Common myeloid progenitor, CD34-positive (primary cell): ENCODE measurements at regions not wholly inside any gene's neighbourhood (a gene's known extent, or its start where the extent isn't known, plus 50 kb on each side); places are given as distances from the start of the nearest gene placed in this dataset.
A peak's percentile ranks its signal among the peaks of the same experiment; 100 is the strongest.

Source experiments
- CTCF ChIA-PET: fragments of 350-600 bp; sonication (Branson Sonifier 250); formaldehyde crosslinking; loops from one replicate; lab custom pipeline; 2021; ENCODE audit warnings: antibody characterized with exemption; lab: Charles Lee
- POLR2A ChIA-PET: fragments of 350-600 bp; sonication (Branson Sonifier 250); formaldehyde crosslinking; loops from one replicate; lab custom pipeline; 2021; ENCODE audit warnings: antibody characterized with exemption; lab: Charles Lee
- DNase-seq, 3 donors: peaks; one replicate each; pipeline versions ENCODE4 v3.0.0 to v3.0.0-alpha.2; 2013
- H3K27ac ChIP-seq, 2 experiments: 1 replicate in 1 of 2; 2 replicates in 1 of 2; pipeline ENCODE4 v1.7.0; 2013; ENCODE audit warnings: inconsistent platforms in 2 of 2, low read length in 2 of 2, mild to moderate bottlenecking in 2 of 2, low read depth in 1 of 2, moderate library complexity in 1 of 2; ENCODE audit not compliant: severe bottlenecking in 2 of 2, insufficient read depth in 1 of 2, poor library complexity in 1 of 2
- H3K27me3 ChIP-seq, 5 experiments: replicated peaks in 2 of 5; 1 replicate in 3 of 5; 2 replicates in 2 of 5; pipeline versions ENCODE4 v1.6.1 to v1.7.0; 2013; ENCODE audit warnings: low read length in 4 of 5, mild to moderate bottlenecking in 2 of 5, moderate library complexity in 2 of 5, inconsistent platforms in 1 of 5; ENCODE audit not compliant: insufficient read depth in 5 of 5, control insufficient read depth in 4 of 5
- H3K36me3 ChIP-seq, 4 experiments: 1 replicate in 2 of 4; 2 replicates in 2 of 4; pipeline versions ENCODE4 v1.6.1 to v1.7.0; 2013; ENCODE audit warnings: low read length in 3 of 4, control low read depth in 1 of 4, mild to moderate bottlenecking in 1 of 4; ENCODE audit not compliant: control insufficient read depth in 4 of 4, insufficient read depth in 4 of 4
- H3K4me1 ChIP-seq, 4 experiments: 1 replicate in 3 of 4; 2 replicates in 1 of 4; pipeline versions ENCODE4 v1.6.1 to v1.7.1; 2013; ENCODE audit warnings: low read length in 3 of 4, mild to moderate bottlenecking in 3 of 4, control low read depth in 1 of 4, inconsistent platforms in 1 of 4, moderate library complexity in 1 of 4; ENCODE audit not compliant: control insufficient read depth in 4 of 4, insufficient read depth in 4 of 4; ENCODE audit errors: control extremely low read depth in 1 of 4
- H3K4me3 ChIP-seq, 7 experiments: 1 replicate in 4 of 7; 2 replicates in 3 of 7; pipeline versions ENCODE4 v1.5.1 to v1.7.0; 2013; ENCODE audit warnings: mild to moderate bottlenecking in 7 of 7, low read length in 6 of 7, moderate library complexity in 6 of 7, inconsistent platforms in 2 of 7, low read depth in 2 of 7, control low read depth in 1 of 7; ENCODE audit not compliant: insufficient read depth in 4 of 7, control insufficient read depth in 1 of 7; ENCODE audit errors: extremely low read depth in 1 of 7
- H3K9me3 ChIP-seq, 5 experiments: 1 replicate in 4 of 5; 2 replicates in 1 of 5; pipeline versions ENCODE4 v1.6.1 to v1.7.1; 2013; ENCODE audit warnings: low read length in 4 of 5, mild to moderate bottlenecking in 2 of 5, inconsistent platforms in 1 of 5, low read depth in 1 of 5, moderate library complexity in 1 of 5; ENCODE audit not compliant: control insufficient read depth in 4 of 5, insufficient read depth in 2 of 5; ENCODE audit errors: control extremely low read depth in 1 of 5
- WGBS: methylation state at CpG from one replicate; pipeline ENCODE4 v1.1.5; 2013; ENCODE audit not compliant: insufficient coverage; 5-methylcytosine and 5-hydroxymethylcytosine counted together

GRCh38 chr5:74288448-74289108 is 351.9 kb downstream of the ENC1 start:
- no peak for DNase-seq
- 100% methylated on average over 1 of the region's 3 CpGs for WGBS
- ChIA-PET POLR2A (no interaction called here), CTCF (interaction anchor here (0.9 to 1.5 kb wide), 3 partner anchors 30 to 345 kb away, joined by 3 read pairs; no protein-coding TSS in a partner anchor)
- Histone ChIP-seq H3K27ac (no peak overlapping the region), H3K36me3 (no peaks in the 10 kb centered on the region), H3K9me3 (no peaks in the 10 kb centered on the region), H3K4me3 (no peak overlapping the region), H3K4me1 (no peaks in the 10 kb centered on the region), H3K27me3 (peaks cover 0 to 3% (median 0%) of the 10 kb centered on the region in 5 experiments)

- Histone ChIP-seq H3K4me3 (no peak overlapping the region), H3K27me3 (peaks cover 0 to 3% (median 0%) of the 10 kb centered on the region in 5 experiments), H3K36me3 (no peaks in the 10 kb centered on the region), H3K27ac (no peak overlapping the region), H3K9me3 (no peaks in the 10 kb centered on the region), H3K4me1 (no peaks in the 10 kb centered on the region)
- DNase-seq: no peak
- 100% methylated on average over 2 of the region's 4 CpGs for WGBS
- ChIA-PET POLR2A (no interaction called here), CTCF (interaction anchor here (1.5 kb wide), 2 partner anchors 29 to 56 kb away, joined by 3 read pairs; no protein-coding TSS in a partner anchor)
These were observed 352.5 kb downstream of the ENC1 start for GRCh38 chr5:74288038-74288437.

- Histone ChIP-seq H3K36me3 (no peaks in the 10 kb centered on the region), H3K4me3 (no peak overlapping the region), H3K27me3 (peaks cover 0 to 3% (median 0%) of the 10 kb centered on the region in 5 experiments), H3K9me3 (no peaks in the 10 kb centered on the region), H3K27ac (no peak overlapping the region), H3K4me1 (no peaks in the 10 kb centered on the region)
- ChIA-PET CTCF (no interaction called here), POLR2A (no interaction called here)
- DNase-seq: no peak
- 89% methylated on average over 3 of the region's 3 CpGs for WGBS
These were observed 353.5 kb downstream of the ENC1 start for GRCh38 chr5:74286734-74287695.

- WGBS: 82% methylated on average over 2 of the region's 5 CpGs
- no peaks in the 10 kb centered on the region for H3K4me1 ChIP-seq
- no peaks in the 10 kb centered on the region for H3K9me3 ChIP-seq
- CTCF ChIA-PET: no interaction called here
- POLR2A ChIA-PET: no interaction called here
- H3K36me3 ChIP-seq: no peaks in the 10 kb centered on the region
- DNase-seq: no peak
- no peak overlapping the region for H3K4me3 ChIP-seq
- peaks cover 0 to 3% (median 0%) of the 10 kb centered on the region in 5 experiments for H3K27me3 ChIP-seq
- no peak overlapping the region for H3K27ac ChIP-seq
These were observed 354.8 kb downstream of the ENC1 start for GRCh38 chr5:74285675-74286280.

GRCh38 chr5:74282490-74282889 is 358.0 kb downstream of the ENC1 start:
- Histone ChIP-seq H3K36me3 (no peaks in the 10 kb centered on the region), H3K27me3 (peaks cover 0 to 3% (median 0%) of the 10 kb centered on the region in 5 experiments), H3K4me3 (no peak overlapping the region), H3K4me1 (no peaks in the 10 kb centered on the region), H3K27ac (no peak overlapping the region), H3K9me3 (no peaks in the 10 kb centered on the region)
- 96% methylated on average over 4 of the region's 5 CpGs for WGBS
- POLR2A ChIA-PET: no interaction called here
- peak in 2 of 3 donors; percentile 1 to 13 for DNase-seq
- CTCF ChIA-PET: no interaction called here

GRCh38 chr5:74281166-74281565 is 359.4 kb downstream of the ENC1 start:
- DNase-seq: peak in 1 of 3 donors; percentile 7
- H3K4me1 ChIP-seq: no peaks in the 10 kb centered on the region
- H3K27ac ChIP-seq: no peak overlapping the region
- H3K9me3 ChIP-seq: peaks cover 0 to 2% (median 0%) of the 10 kb centered on the region in 5 experiments
- H3K4me3 ChIP-seq: no peak overlapping the region
- H3K27me3 ChIP-seq: peaks cover 0 to 3% (median 0%) of the 10 kb centered on the region in 5 experiments
- H3K36me3 ChIP-seq: no peaks in the 10 kb centered on the region
- ChIA-PET POLR2A (no interaction called here), CTCF (interaction anchor here (1.0 kb wide), 1 partner anchor 8 kb away, joined by 3 read pairs; no protein-coding TSS in a partner anchor)
- WGBS: 94% methylated on average over 5 of the region's 6 CpGs
